GDM1 (cell line): ENCODE measurements at regions not wholly inside any gene's neighbourhood (a gene's known extent, or its start where the extent isn't known, plus 50 kb on each side); places are given as distances from the start of the nearest gene placed in this dataset.
"Not testable (repeated sequence)": the region's sequence is repeated elsewhere in the genome, so short reads cannot be mapped to it uniquely, and the experiment has no call there.

ENCODE experiments used
- DNase-seq: peaks from one replicate; lab custom pipeline; 2025; lab: John Stamatoyannopoulos, UW

DNA sequence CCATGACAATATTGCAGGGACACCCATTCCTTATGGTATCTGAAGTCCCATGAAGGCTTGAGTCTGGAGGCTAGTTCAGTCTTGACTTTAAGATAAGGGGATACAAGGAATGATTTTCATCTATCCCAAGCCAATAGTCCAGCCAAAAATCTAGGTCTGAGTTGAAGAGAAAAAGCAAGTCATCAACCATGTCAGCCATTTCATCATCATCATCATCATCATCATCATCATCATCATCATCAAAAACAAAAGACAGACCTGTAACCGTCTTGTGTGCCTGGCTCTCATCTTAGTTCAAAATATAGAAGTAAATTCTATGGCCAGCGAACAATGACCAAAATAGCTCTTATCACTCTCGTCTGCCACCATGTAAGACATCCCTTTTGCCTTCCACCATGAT, 59.5 kb upstream of the FAM90A26 start:
- DNase-seq = not testable (repeated sequence)

DNA sequence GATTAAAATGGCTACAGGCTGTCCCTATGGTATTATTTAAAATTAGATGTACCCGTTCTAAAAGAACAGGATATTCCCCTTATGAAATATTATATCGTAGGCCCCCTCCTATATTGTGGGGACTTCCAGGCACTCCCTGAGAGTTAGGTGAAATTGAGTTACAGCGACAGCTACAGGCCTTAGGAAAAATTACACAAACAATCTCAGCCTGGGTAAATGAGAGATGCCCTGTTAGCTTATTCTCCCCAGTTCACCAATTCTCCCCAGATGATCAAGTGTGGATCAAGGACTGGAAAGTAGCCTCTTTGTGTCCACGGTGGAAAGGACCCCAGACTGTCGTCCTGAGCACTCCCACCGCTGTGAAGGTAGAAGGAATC, 67.1 kb upstream of the FAM90A26 start:
- DNase-seq = not testable (repeated sequence)

DNA sequence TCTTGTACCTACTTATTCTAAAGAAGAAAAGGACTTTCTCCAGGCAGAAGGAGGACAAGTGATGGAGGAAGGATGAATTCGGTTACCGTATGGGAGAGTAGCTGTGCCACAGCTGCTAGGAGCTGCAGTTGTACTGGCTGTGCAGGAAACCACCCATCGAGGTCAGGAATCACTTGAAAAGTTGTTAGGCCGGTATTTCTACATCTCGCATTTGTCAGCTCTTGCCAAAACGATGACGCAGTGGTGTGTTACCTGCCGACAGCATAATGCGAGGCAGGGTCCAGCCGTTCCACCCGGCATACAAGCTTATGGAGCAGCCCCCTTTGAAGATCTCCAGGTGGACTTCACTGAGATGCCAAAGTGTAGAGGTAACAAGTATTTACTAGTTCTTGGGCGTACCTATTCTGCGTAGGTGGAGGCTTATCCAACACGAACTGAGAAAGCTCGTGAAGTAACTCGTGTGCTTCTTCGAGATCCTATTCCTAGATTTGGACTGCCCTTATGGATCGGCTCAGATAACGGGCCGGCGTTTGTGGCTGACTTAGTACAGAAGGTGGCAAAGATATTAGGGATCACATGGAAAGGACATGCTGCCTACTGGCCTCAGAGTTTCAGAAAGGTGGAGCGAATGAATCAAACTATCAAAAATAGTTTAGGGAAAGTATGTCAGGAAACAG, 67.6 kb upstream of the FAM90A26 start:
- DNase-seq = not testable (repeated sequence)

DNA sequence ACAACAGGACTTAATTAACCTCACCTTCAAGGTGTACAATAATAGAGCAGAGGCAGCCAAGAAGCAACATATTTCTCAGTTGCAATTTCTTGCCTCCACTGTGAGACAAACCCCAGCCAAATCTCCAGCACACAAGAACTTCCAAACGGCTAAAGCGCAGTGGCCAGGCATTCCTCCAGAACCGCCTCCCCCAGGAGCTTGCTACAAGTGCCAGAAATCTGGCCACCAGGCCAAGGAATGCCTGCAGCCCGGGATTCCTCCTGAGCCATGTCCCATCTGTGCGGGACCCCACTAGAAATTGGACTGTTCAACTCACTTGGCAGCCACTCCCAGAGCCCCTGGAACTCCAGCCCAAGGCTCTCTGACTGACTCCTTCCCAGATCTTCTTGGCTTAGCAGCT, 73.9 kb upstream of the FAM90A26 start:
- DNase-seq = not testable (repeated sequence)

DNA sequence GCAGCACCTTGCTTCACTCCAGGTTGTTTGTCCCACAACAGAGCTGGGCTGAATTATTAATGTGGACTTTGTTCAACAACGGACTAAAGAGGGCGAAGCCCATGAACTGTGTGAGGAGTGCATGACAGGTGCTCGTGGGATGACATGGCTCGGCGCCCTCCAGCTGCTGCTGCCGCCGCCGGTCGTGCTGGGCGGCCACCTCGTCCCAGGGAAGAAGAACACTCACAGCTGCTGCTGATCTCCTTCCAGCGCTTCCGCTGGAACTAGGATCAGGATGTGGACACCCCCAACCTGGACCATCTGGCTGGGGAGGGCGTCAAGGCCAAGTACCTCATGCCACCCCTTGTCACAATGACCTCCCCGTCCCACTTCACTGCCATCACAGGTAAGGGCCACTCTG, 91.4 kb upstream of the FAM90A26 start:
- DNase-seq = not testable (repeated sequence)

DNA sequence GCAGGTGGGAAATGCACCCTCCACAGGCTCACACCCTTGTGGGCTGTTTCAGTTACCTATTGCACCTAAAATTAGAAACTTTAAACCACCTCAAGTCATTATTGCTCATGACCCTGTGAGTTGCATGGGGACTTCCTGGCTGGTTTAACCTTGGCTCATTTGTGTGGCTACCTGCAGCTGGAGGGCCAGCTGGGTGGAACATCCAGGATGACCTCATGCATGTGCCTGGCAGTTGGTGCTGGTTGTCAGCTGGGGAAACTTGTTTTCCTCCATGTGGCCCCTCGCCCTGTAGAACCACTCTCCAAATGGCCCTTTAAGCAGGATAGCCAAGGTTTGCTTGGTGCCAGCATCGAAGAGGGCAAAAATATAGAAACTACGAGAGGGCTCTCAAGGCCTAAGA, 93.2 kb upstream of the FAM90A26 start:
- DNase-seq = not testable (repeated sequence)

DNA sequence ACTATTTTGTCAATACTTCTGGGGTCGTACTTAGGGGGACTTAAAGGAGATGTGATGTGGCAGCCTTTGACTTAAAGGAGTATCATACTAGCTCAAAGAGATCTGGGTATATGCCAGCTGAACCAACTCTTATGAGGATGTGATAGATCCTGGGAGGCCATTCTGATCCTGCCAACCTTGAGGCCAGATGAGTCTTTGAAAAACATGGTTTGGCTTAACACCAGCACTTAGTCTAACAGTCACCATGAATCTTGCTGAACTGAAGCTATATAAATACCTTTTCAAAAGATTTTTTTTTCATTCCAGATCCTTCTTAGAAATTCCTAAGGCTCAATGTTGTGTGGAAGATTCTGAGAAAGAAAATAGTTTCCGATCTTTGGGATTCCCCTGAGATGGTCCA, 93.7 kb upstream of the FAM90A26 start:
- not testable (repeated sequence) for DNase-seq

DNA sequence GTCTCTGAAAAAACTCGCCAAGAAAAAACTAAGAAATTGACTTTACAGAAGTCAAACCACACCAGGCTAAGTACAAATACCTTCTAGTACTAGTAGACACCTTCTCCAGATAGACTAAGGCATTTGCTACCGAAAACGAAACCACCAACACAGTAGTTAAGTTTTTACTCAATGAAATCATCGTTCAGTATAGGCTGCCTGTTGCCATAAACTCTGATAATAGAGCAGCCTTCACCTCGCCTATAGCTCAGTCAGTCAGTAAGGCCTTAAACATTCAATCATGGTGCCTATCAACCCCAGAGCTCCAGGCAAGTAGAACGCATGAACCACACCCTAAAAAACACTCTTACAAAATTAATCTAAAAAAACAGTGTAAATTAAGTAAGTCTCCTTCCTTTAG, 96.8 kb upstream of the FAM90A26 start:
- not testable (repeated sequence) for DNase-seq

DNA sequence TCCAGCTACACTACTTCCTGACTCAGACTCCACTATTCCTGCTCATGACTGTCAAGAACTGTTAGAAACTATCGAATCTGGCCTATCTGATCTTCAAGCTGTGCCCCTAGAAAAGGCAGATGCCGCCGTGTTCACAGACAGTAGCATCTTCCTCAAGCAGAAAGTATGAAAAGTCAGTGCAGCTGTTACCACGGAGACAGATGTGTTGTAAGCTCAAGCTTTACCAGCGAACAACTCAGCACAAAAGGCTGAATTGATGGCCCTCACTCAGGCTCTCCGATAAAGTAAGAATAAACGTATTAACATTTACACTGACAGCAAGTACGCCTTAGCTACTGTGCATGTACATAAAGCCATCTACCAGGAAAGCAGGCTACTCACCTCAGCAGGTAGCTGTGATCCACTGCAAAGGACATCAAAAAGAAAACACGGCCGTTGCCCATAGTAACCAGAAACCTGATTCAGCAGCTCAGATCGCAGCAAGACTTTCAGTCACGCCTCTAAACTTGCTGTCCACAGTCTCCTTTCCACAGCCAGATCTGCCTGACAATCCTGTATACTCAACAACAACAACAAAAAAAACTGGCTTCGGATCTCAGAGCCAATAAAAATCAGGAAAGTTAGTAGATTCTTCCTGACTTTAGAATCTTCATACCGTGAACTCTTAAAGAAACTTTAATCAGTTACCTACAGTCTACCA, 97.5 kb upstream of the FAM90A26 start:
- not testable (repeated sequence) for DNase-seq

DNA sequence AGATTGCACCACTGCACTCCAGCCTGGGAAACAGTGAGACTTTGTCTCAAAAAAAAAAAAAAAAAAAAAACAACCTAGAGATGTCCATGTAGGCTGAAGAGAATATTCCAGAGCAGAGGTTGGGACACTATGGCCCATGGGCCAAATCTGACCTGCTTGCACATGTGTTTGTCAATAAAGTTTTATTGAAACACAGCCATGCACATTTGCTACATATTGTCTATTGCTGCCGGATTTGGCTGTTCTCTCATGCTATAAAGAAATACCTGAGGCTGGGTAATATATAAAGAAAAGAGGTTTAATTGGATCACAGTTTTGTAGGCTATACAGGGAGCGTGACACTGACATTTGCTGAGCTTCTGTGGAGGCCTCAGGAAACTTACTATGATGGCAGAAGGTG, 102.3 kb upstream of the FAM90A26 start:
- DNase-seq = not testable (repeated sequence)

DNA sequence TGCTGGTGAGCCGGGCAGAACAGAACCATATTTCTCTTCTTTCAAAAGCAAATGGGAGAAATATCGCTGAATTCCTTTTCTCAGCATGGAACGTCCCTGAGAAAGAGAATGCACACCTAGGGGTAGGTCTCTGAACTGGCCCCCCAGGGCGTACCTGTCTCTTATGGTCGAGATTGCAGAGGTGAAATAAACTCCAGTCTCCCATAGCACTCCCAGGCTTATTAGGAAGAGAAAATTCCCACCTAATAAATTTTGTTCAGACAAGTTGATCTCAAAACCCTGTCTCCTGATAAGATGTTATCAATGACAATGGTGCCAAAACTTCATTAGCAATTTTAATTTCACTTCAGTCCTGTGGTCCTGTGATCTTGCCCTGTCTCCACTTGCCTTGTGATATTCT, 106.6 kb upstream of the FAM90A26 start:
- not testable (repeated sequence) for DNase-seq

DNA sequence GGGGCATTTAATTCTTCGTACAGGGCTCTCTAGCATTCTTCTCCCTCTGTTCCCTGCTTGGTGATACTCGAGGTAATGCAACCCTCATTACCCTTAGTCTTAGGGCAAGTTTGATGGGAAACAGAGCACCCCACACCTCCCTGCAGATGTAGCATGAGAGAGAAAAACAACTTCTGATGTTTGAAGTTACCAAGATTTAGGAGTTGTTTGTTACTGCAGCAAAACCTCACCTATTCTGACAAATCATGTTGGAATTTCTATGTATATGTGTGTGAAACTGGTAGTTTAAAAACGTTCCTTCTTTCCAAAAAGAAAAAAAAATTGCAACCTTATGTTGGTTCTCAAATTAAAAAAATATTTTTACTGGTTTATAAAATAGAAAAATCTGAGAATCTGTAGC, 145.3 kb upstream of the FAM90A26 start:
- DNase-seq = not testable (repeated sequence)

DNA sequence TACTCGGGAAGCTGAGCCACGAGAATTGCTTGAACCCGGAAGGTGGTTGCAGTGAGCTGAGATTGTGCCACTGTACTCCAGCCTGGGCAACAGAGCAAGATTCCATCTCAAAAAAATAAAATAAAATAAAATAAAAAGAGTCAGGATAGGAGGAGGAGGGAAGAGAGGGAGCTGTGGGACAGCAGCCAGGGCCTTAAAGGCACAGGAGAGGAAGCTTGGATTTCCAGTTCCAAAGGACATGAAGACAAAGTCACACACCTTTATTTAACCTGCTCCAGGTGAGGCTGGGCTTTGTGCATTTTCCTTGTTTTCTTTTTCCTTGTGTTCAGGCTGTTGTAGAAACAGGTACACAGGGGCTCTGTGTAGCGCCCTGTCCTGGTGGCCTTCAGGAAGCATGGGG, 138.2 kb upstream of the HMX1 start:
- DNase-seq = not testable (repeated sequence)

DNA sequence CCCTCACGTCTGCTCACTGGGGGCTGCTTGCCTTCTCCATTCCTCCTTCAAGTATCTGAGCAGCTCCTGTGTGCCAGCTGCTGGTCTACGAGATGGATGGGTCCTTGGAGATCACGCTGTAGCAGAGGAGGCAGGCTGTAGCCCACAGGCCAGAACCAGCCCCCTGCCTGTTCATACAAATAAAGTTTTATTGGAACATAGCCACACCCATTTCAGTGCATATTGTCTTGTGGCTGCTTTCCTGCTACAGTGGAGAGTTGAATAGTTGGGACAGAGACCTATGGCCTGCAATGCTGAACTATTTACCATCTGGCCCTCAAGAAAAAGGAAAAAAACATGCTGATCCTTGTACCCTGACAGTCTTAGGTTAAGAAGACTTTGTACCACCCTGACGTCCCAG, 136.8 kb upstream of the HMX1 start:
- DNase-seq = not testable (repeated sequence)

DNA sequence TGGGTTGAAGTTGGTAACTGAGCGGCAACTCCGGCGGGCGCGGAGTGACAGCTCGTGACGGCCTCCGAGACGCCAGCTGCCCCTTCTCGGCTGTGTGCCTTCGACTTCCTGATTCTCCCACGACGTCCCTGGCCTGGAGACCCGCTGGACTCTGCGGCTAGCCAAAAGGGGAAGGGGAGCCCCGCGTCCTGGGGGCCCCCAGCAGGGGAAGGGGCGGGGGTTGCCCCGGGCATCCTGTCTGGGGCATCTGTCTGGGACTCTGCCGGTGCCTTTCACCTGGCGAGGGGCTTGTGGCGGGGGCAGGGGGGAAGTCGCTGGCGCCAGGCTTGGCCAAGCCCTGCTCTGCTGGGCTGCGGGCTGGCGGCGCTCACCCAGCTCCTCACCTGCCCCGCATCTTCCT, 129.5 kb upstream of the HMX1 start:
- DNase-seq = not testable (repeated sequence)

DNA sequence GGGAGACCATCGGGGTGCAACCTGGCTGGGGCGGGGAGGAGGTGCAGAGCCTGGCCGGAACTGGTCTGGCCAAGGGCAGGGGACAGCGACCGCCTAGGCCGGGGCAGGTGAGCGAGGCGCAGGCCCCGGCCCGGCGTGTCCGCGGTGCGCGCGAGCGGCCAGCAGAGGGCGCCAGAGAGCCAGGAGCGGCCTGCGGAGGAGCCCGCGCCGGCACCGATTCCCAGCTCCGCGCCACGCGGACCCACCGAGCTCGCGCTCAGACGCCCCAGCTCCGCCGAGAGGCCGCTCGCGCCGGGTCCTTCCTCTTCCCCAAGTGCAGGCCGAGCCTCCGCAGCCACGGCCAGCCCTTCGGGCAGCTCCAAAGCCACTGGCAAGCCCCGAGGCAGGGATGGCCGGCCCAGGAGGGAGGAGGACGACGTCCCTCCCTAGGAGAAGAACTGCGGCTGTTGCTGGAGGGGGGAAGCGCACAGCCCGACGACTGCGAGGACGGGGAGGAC, 128.9 kb upstream of the HMX1 start:
- DNase-seq = peak; percentile 17

DNA sequence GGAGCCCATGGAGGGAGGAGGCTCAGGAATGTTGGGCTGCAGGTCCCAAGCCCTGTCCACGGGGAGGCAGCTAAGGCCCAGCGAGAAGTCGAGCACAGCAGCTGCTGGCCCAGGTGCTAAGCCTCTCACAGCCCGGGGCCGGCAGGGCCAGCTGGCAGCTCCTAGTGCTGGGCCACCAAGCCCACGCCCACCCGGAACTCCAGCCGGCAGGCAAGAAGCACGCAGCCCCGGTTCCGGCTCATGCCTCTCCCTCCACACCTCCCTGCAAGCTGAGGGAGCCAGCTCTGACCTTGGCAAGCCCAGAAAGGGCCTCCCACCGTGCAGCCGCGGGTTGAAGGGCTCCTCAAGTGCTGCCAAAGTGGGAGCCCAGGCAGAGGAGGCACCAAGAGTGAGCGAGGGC, 121.3 kb upstream of the HMX1 start:
- DNase-seq = not testable (repeated sequence)

DNA sequence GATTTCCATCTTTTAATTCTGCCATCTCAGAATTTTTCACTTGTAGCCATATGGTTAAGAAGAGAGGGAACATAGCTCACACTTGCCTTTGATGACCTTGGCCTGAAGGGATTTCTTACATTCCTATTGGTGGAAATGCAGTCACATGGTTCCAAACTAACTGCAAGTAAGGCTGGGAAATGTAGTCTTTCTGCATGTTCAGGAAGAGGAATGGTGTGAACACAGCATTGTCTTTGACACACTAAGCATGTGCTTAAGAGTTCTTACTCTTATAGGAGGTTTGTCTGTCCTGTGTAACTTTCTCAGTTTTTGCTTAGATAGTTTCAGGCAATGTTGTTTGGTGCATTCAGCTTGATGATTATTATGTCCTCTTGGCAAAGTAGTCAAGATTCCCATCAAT, 119.8 kb upstream of the HMX1 start:
- not testable (repeated sequence) for DNase-seq

DNA sequence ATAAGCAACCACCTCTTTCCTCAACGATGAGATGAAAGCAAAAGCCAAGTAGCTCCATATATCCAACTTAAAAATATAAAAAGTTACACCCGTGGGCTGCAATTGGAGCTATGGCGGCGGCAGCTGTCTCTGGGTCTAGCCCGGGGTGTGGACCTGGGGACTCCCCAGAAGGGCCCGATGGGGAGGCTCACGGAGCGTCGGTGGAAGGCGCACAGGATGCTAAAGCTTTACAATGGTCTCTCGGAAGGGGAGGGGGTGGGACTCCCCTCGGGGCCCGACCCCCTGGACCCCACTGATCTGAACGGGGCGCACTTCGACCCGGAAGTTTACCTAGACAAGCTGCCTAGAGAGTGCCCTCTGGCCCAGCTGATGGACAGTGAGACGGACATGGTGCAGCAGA, 118.7 kb upstream of the HMX1 start:
- DNase-seq = not testable (repeated sequence)

DNA sequence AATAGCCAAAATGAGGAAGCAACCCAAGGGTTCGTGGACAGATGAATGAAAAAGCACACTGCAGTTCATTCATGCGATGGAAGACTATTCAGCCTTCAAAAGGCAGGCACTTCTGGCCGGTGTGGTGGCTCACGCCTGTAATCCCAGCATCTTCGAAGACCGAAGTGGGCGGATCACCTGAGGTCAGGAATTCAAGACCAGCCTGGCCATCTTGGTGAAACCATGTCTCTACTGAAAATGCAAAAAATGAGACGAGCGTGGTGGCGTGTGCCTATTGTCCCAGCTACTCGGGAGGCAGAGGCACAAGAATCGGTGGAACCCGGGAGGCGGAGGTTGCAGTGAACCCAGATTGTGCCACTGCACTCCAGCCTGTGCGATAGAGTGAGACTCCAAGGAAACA, 114.1 kb upstream of the HMX1 start:
- not testable (repeated sequence) for DNase-seq

DNA sequence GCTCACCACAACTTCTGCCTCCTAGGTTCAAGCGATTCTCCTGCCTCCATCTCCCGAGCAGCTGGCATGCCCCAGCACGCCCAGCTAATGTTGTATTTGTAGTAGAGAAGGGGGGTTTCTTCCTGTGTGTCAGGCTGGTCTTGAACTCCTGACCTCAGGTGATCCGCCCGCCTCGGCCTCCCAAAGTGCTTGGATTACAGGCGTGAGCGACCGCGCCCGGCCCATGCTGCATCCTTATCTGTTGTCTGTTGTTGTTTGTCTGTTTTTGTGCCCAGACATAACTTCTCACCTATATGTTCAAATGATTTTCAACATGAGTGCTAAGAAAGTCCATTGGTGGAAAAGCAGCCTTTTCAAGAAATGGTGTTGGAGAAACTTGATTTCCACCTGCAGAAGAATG, 113.0 kb upstream of the HMX1 start:
- DNase-seq = not testable (repeated sequence)

DNA sequence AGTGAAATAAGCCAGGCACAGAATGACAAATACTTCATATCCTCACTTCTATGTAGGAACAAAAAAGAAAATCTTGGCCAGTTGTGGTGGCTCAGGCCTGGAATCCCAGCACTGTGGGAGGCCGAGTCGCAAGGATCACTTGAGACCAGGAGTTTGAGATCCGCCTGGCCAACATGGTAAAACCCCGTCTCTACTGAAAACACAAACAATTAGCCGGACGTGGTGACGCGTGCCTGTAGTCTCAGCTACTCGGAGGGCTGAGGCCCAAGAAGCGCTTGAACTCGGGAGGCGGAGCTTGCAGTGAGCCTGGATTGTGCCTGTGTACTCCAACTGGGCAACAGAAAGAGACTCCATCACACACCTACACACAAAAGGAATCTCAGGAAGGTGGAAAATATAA, 112.3 kb upstream of the HMX1 start:
- DNase-seq = not testable (repeated sequence)

DNA sequence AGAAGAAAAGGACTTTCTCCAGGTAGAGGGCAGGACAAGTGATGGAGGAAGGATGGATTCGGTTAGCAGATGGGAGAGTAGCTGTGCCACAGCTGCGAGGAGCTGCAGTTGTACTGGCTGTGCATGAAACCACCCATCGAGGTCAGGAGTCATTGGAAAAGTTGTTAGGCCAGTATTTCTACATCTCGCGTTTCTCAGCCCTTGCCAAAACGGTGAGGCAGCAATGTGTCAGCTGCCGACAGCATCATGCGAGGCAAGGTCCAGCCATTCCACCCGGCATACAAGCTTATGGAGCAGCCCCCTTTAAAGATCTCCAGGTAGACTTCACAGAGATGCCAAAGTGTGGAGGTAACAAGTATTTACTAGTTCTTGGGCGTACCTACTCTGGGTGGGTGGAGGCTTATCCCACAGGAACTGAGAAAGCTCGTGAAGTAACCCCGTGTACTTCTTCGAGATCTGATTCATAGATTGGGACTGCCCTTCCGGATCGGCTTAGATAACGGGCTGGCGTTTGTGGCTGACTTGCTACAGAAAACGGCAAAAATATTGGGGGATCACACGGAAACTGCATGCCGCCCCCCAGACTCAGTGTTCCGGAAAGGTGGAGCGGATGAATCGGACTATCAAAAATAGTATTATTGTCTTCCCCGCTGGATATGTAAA, 105.0 kb upstream of the HMX1 start:
- DNase-seq = not testable (repeated sequence)
